Left ventricle myocardium inferior (tissue), 1 donor: ENCODE measurements at regions not wholly inside any gene's neighbourhood (a gene's known extent, or its start where the extent isn't known, plus 50 kb on each side); places are given as distances from the start of the nearest gene placed in this dataset.

ENCODE experiments used
- DNase-seq: peaks from one replicate; pipeline ENCODE4 v3.0.0-alpha.2; 2020
- H3K27ac ChIP-seq: fragments of 200-600 bp; replicated peaks from 2 replicates; pipeline ENCODE4 v1.8.0; 2021
- H3K27me3 ChIP-seq: fragments of 200-600 bp; 2 replicates; pipeline ENCODE4 v1.8.0; 2021; ENCODE audit warnings: low read depth
- H3K36me3 ChIP-seq: fragments of 200-600 bp; 2 replicates; pipeline ENCODE4 v1.8.0; 2021
- H3K4me1 ChIP-seq: fragments of 200-600 bp; 2 replicates; pipeline ENCODE4 v1.8.0; 2021
- H3K4me3 ChIP-seq: fragments of 200-600 bp; 2 replicates; pipeline ENCODE4 v1.8.0; 2021; ENCODE audit warnings: mild to moderate bottlenecking, moderate library complexity
- H3K9me3 ChIP-seq: fragments of 200-600 bp; replicated peaks from 2 replicates; pipeline ENCODE4 v1.8.0; 2021
- CTCF ChIP-seq: fragments of 200-600 bp; IDR thresholded peaks from 2 replicates; pipeline ENCODE4 v1.8.0; 2021; ENCODE audit warnings: antibody characterized with exemption, mild to moderate bottlenecking, borderline replicate concordance
- intact Hi-C: fragments of 100-400 bp; cut with micrococcal nuclease; formaldehyde crosslinking; loops from one replicate; pipeline ENCODE4 v1.11.0; 2022
- donor health status: DM: no; HTN: yes; CAD: no; lungs with severe emphysema.

DNA sequence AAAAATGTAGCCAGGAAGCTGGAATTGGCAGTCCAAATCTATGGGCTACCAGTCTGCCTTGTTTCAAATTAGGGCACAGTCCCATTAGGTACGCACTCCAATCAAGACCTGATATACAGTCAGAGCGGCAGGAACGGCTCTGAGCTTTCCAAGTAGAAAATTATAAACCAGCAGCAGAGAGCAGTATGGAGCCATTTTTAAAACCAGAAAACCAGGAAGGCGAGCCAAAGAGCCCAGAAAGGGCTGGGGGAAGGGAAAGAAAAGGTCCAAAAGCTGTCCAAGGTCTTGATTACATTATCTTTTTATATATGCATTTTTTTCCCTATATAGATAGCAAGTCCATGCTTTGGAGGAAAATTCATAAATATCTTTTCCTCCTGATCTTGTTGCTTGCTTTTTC is 719.0 kb downstream of the RWDD3 start:
- no peak for TF ChIP-seq CTCF
- H3K36me3 ChIP-seq, result no peaks in the 10 kb centered on the region
- no peak overlapping the region for H3K4me3 ChIP-seq
- no peak for DNase-seq
- intact Hi-C loops, result no loop called here
- H3K27ac ChIP-seq, result no peak overlapping the region
- H3K27me3 ChIP-seq, result no peaks in the 10 kb centered on the region
- H3K4me1 ChIP-seq, result no peaks in the 10 kb centered on the region
- H3K9me3 ChIP-seq, result no peaks in the 10 kb centered on the region

- Histone ChIP-seq H3K36me3 (no peaks in the 10 kb centered on the region), H3K4me3 (no peak overlapping the region), H3K27me3 (no peaks in the 10 kb centered on the region), H3K4me1 (no peaks in the 10 kb centered on the region), H3K9me3 (peaks cover 12% of the 10 kb centered on the region), H3K27ac (no peak overlapping the region)
- no peak for TF ChIP-seq CTCF
- no peak for DNase-seq
- intact Hi-C loops, result no loop called here
Observed at GRCh38 chr1:95954585-95954984, 720.6 kb downstream of the RWDD3 start.

GRCh38 chr1:95956215-95956614 is 722.2 kb downstream of the RWDD3 start:
- Histone ChIP-seq H3K9me3 (peaks cover 28% of the 10 kb centered on the region), H3K36me3 (no peaks in the 10 kb centered on the region), H3K4me1 (no peaks in the 10 kb centered on the region), H3K27me3 (no peaks in the 10 kb centered on the region), H3K27ac (no peak overlapping the region), H3K4me3 (no peak overlapping the region)
- no peak for DNase-seq
- intact Hi-C loops, result no loop called here
- TF ChIP-seq CTCF, result no peak

GRCh38 chr1:95957748-95958147 is 723.7 kb downstream of the RWDD3 start:
- no peak for TF ChIP-seq CTCF
- H3K9me3 ChIP-seq, result peaks cover 36% of the 10 kb centered on the region
- H3K36me3 ChIP-seq, result no peaks in the 10 kb centered on the region
- H3K4me1 ChIP-seq, result no peaks in the 10 kb centered on the region
- DNase-seq, result no peak
- no peak overlapping the region for H3K27ac ChIP-seq
- intact Hi-C loops, result no loop called here
- H3K27me3 ChIP-seq, result no peaks in the 10 kb centered on the region
- H3K4me3 ChIP-seq, result no peak overlapping the region

DNA sequence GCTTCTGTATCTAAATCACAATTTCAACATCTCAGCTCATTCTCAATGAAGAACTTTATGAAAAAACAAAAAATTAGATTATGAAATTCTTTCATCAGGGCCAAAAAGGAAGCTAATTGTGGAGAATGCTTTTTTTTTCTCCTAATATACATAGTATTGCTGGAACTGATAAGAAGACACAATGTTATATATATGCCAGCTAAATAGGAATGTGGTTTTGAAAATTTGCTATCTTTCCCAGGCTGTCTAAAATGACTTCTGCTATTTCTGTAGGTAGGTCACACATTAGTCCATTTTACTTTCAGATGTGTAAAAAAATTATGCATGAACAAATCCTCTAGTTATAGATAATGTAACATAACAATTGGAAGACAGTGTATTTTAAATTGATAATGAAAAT is 732.9 kb downstream of the RWDD3 start:
- H3K4me1 ChIP-seq, result no peaks in the 10 kb centered on the region

More for the DNA sequence above, 732.9 kb downstream of the RWDD3 start:
- H3K27me3 ChIP-seq, result no peaks in the 10 kb centered on the region
- H3K27ac ChIP-seq, result no peak overlapping the region
- H3K36me3 ChIP-seq, result no peaks in the 10 kb centered on the region
- H3K9me3 ChIP-seq, result peaks cover 39% of the 10 kb centered on the region
- intact Hi-C loops, result no loop called here
- TF ChIP-seq CTCF, result no peak
- DNase-seq, result no peak
- H3K4me3 ChIP-seq, result no peak overlapping the region
